ENCODE measurements at regions not wholly inside any gene's neighbourhood (a gene's known extent, or its start where the extent isn't known, plus 50 kb on each side); places are given as distances from the start of the nearest gene placed in this dataset.

GRCh38 chr4:24686866-24687692 is 102.7 kb upstream of the DHX15 start:
- TF ChIP-seq, protein P1, sequence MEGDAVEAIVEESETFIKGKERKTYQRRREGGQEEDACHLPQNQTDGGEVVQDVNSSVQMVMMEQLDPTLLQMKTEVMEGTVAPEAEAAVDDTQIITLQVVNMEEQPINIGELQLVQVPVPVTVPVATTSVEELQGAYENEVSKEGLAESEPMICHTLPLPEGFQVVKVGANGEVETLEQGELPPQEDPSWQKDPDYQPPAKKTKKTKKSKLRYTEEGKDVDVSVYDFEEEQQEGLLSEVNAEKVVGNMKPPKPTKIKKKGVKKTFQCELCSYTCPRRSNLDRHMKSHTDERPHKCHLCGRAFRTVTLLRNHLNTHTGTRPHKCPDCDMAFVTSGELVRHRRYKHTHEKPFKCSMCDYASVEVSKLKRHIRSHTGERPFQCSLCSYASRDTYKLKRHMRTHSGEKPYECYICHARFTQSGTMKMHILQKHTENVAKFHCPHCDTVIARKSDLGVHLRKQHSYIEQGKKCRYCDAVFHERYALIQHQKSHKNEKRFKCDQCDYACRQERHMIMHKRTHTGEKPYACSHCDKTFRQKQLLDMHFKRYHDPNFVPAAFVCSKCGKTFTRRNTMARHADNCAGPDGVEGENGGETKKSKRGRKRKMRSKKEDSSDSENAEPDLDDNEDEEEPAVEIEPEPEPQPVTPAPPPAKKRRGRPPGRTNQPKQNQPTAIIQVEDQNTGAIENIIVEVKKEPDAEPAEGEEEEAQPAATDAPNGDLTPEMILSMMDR (IDR thresholded peaks at IDR 0.05; ENCODE audit: insufficient read depth, low read length, poor library complexity, severe bottlenecking): peak; percentile 77
- no peak overlapping the region for H3K4me3 ChIP-seq (replicated peaks; ENCODE audit: low read depth, low read length)
- DNase-seq (ENCODE audit: extremely low read depth, insufficient read length): no peak
- no peaks in the 10 kb centered on the region for H3K36me3 ChIP-seq (ENCODE audit: control insufficient read depth, insufficient read depth, low read length)
- no peaks in the 10 kb centered on the region; the same call in 1 of the 2 replicates for H3K27me3 ChIP-seq (replicated peaks; ENCODE audit: control insufficient read depth, insufficient read depth, low read length)

DNA sequence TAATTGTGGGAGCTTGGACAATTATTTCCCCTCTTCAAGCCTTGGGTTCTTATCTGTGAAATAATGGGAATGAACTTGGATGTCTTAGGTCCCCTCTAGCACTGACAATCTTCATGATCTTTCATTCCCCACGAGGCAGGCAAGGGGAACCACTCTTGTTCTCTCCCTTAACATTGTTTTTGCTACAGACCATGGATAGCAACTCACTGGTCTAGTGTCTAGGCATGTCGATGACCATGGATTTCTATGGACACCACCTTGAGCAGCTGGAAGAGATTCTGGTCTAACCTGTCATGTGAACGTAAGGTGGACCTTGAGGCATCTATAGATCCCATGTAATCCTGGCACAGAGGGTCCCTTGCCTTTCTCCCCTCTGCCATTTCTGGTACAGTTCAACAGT is 104.1 kb upstream of the DHX15 start:
- H3K27me3 ChIP-seq (replicated peaks; ENCODE audit: control insufficient read depth, insufficient read depth, low read length): no peaks in the 10 kb centered on the region; the same call in 1 of the 2 replicates
- TF ChIP-seq, protein P1 (IDR thresholded peaks at IDR 0.05; ENCODE audit: insufficient read depth, low read length, poor library complexity, severe bottlenecking): no peak
- H3K4me3 ChIP-seq (replicated peaks; ENCODE audit: low read depth, low read length): no peak overlapping the region
- DNase-seq (ENCODE audit: extremely low read depth, insufficient read length): no peak
- H3K36me3 ChIP-seq (ENCODE audit: control insufficient read depth, insufficient read depth, low read length): no peaks in the 10 kb centered on the region

- TF ChIP-seq, protein P1 (IDR thresholded peaks at IDR 0.05; ENCODE audit: insufficient read depth, low read length, poor library complexity, severe bottlenecking): no peak
- DNase-seq (ENCODE audit: extremely low read depth, insufficient read length): no peak
- H3K27me3 ChIP-seq (replicated peaks; ENCODE audit: control insufficient read depth, insufficient read depth, low read length): no peaks in the 10 kb centered on the region; the same call in 1 of the 2 replicates
- no peaks in the 10 kb centered on the region for H3K36me3 ChIP-seq (ENCODE audit: control insufficient read depth, insufficient read depth, low read length)
- no peak overlapping the region for H3K4me3 ChIP-seq (replicated peaks; ENCODE audit: low read depth, low read length)
Measured at GRCh38 chr4:24689212-24689611, 104.9 kb upstream of the DHX15 start.

DNA sequence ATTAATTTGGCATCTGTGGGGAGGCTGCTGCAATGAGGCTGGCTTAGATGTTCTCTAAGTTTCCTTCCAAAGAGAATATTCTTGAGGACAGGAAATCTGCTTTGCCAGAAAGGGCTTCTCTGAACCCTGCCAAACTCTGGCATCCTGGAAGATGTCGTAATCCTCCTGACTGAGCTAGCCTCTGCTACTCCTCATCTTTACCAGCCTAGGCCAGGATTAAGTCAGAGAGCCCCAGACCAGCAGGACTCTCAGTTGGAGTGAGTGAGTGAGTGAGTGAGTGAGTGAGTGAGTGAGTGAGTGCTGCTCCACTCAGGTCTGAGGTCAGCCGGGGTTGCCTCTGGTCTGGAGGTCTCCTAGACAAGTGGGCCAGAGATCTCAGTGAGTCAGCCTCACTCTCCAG is 104.9 kb upstream of the SOD3 start:
- H3K27me3 ChIP-seq (replicated peaks; ENCODE audit: control insufficient read depth, insufficient read depth, low read length): no peaks in the 10 kb centered on the region; the same call in 1 of the 2 replicates
- no peak for DNase-seq (ENCODE audit: extremely low read depth, insufficient read length)
- H3K4me3 ChIP-seq (replicated peaks; ENCODE audit: low read depth, low read length): no peak overlapping the region
- H3K36me3 ChIP-seq (ENCODE audit: control insufficient read depth, insufficient read depth, low read length): no peaks in the 10 kb centered on the region
- TF ChIP-seq, protein P1 (IDR thresholded peaks at IDR 0.05; ENCODE audit: insufficient read depth, low read length, poor library complexity, severe bottlenecking): no peak

DNA sequence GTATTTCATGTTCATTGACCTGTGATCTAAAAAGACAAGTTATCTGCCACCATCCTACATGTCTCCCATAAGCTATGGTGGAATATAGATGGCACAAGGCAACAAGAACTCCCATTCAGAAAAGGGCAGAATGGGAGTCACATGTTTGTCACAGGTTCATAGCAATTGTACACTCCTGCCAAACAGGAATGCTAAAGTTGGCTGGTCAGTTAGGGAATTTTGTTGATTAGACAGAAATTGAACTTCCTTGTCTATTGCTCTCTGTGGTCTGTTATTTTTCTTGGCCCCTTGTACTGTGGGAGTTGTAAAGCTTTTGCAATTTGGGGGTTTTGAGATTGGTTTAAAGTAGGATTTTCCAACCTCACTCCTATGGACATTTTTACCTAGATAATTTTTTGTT is 101.7 kb upstream of the SOD3 start:
- Histone ChIP-seq H3K27me3 (replicated peaks; ENCODE audit: control insufficient read depth, insufficient read depth, low read length) (no peaks in the 10 kb centered on the region; the same call in 1 of the 2 replicates), H3K4me3 (replicated peaks; ENCODE audit: low read depth, low read length) (no peak overlapping the region), H3K36me3 (ENCODE audit: control insufficient read depth, insufficient read depth, low read length) (no peaks in the 10 kb centered on the region)
- DNase-seq (ENCODE audit: extremely low read depth, insufficient read length): no peak
- TF ChIP-seq, protein P1 (IDR thresholded peaks at IDR 0.05; ENCODE audit: insufficient read depth, low read length, poor library complexity, severe bottlenecking): no peak
